ENCODE measurements at regions not wholly inside any gene's neighbourhood (a gene's known extent, or its start where the extent isn't known, plus 50 kb on each side); places are given as distances from the start of the nearest gene placed in this dataset.

DNA sequence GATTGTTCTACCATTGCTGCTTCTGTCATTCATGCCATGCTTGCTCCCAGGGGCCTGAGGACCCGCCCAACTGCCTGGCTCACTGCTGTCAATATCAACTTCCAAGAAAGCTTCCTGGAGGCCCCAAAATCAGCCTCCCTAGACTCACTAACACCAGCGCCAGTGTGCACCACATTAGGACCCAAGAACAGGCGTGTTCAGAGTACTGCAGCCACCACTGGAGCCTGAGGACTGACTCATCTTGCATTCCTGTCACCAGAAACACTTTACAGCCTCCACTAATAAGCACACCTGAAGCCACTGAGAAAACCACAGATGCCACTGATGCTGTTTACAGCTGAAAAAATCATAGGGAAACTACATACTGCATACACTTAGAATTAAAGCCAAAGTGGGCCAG, 1284.3 kb downstream of the TYW1 start:
- no peak for DNase-seq (ENCODE audit: low read depth in 2 of 2)

DNA sequence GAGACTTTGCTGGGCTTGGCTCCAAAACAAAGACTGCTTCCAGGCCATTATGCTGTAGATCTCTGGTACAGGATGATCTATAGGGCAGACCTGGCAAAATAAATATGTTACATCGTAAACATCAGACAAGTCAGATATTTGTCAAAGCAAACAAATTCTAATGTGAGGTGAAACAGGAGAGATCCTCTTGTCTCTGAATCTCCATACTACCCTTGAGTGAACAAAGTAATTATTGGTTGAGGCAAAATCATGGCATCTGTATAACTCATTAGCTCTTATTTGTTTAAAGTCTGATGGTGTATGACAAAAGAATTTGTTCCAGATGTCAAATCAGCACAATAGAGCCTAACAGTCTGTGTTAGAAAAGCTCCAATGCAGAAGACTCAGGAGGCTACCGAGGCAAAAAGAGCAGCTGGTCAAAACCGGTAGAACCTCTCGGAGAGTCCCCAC, 1291.5 kb downstream of the TYW1 start:
- no peak for DNase-seq (ENCODE audit: low read depth in 2 of 2)

DNA sequence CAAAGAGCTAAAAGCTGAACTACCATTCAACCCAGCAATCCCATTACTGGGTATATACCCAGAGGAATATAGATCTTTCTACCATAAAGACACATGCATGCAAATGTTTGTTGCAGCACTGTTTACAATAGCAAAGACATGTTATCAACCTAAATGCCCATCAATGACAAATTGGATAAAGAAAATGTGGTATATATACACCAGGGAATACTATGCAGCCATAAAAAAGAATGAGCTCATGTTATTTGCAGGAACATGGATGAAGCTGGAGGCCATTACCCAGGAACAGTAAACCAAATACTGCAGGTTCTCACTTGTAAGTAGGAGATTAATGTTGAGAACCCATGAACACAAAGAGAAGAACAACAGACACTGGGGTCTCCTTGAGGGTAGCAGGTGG, 1295.1 kb downstream of the TYW1 start:
- DNase-seq (ENCODE audit: low read depth in 2 of 2): no peak

DNA sequence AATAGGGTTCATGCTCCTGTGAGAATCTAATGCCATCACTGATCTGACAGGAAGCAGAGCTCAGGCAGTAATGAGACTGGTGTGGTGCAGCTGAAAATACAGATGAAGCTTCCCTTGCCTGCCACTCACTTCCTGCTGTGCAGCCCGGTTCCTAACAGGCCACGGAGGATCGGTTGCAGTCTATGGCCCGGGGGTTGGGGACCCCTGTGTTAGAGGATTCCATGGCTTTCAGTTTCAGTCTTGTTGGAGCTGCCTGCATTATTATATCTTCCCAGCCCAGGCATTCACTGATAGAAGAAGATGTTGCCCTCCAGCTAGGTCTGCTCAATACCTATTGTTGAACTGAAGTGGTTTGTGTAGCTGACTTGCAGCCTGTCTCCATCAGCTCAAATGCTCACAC, 1298.8 kb downstream of the TYW1 start:
- DNase-seq (ENCODE audit: low read depth in 2 of 2): no peak

DNA sequence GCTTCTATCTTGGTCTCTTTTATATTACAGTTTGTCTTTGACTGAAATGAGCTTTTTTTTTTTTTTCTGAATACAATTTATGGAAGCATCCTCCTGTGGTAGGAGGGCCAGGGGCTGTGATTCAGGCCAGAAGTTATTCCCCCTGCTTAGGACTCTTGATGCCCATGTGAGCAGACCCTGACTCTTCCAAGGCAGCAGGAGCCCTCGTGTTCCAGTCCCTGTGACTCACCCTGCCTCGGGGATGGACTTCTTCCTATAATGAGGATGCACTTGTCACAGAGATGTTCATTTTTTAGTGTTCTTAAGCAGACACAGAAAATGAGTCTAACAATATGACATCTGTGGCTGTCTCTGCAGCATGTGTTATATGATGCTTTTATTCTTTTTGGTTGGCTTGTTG, 1293.7 kb upstream of the AUTS2 start:
- DNase-seq (ENCODE audit: low read depth in 2 of 2): no peak

DNA sequence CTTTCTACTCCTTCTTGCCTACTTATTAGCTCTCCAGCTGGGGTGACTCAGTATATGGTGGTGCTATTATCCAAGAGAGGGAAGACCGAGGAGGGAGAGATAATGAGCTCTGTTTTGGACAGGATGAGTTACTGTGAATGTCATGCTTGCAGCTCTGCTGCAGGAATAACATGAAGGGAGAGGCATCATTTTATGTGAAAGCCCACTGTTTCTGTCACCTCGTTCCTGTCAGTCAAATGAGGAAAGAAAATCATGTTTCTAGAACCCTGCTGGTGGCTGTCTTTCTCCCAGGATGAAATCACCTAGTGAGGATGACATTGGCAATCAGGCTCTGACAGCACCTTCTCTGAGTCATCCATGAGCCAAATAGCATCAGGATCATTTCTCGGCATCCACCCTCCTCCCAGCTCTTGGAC, 1291.6 kb upstream of the AUTS2 start:
- no peak for DNase-seq (ENCODE audit: low read depth in 2 of 2)

DNA sequence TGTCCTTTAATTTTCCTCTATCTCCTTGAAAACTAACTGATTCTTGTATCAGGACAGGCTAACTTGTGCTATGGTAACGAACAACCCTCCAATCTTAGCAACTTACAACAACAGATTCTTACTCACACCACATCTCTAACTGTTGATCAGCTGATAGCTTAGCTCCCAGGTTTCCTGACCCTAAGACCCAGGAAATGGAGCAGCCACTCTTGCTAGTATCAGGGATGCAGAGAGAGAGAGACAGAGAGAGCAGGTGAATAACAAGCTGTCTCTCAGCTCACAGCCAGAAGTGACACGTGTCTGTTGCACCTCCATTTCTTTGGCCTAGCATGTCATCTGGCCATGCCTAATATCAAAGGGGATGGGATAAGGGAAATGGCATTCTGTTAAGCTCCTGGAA, 1289.0 kb upstream of the AUTS2 start:
- no peak for DNase-seq (ENCODE audit: low read depth in 2 of 2)

DNA sequence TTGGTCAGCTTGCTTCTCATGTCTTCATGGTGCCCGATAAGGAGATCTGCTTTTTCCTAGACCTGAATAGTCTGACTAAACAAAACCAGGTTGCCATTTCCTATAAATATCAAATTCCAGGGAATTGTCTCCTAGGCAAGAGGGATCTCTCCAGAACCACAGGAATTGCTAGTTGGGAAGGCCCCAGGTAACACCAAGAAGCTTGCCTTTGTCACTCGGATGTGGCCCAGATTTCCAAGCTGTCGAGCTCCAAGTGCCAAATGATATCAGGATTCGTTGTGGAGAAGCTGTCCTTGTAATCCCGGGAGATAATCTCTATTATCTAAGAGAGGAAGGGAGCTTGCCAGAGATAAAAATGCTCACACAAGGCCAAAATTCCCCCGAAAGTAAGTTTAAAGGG, 1288.5 kb upstream of the AUTS2 start:
- no peak for DNase-seq (ENCODE audit: low read depth in 2 of 2)

DNA sequence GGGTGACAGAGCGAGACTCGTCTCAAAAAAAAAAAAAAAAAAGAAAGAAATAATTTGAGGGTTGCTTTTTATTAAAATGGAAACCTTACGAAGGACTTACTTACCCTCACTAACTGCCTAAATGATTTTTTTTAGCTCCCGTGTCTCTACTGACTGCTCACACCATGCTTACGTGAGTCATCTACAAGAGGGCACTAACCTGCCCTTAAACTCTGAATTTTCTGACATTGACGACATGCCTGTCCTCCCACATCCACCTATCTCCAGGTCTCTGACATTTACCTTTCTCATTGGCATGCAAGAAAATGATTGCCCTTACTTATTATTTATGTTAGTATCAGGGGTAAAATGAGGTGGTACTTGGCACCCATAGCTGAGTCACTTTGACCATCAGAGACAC, 1286.3 kb upstream of the AUTS2 start:
- no peak for DNase-seq (ENCODE audit: low read depth in 2 of 2)

DNA sequence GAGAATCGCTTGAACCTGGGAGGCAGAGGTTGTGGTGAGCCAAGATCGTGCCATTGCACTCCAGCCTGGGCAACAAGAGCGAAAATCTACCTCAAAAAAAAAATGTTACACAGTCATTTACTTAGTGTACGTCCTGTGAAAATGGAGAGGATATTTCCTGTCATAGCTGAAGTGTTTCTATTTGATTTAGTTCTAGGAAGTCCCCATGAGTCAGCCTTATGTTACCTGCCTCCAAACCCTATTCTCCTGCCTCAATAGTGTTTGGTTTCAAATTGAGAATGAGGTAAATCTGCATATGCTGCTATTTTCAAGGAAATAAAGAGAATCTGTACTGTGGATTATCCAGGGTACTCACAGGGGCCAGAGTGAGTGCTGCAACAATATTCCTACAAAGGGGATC, 1284.5 kb upstream of the AUTS2 start:
- DNase-seq (ENCODE audit: low read depth in 2 of 2): no peak

DNA sequence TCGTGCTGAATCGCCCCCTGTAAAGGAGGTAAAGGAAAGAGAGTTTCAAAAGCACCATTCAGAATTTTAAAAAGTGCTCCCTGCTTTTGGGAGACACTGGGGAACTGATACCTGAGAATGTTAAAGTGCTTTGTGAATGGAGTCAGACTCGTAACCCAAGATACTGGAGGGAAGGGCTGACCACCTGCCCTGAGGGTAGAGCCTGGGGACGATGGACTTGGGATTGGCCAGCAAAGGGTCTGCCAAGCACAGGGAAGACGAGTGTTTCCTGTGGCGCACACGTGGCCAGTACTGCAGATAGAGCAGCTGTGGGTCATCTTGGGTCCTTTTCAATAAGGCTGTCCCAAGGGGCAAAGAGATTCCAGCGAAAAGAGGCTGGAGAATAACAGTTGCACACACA, 1284.1 kb upstream of the AUTS2 start:
- no peak for DNase-seq (ENCODE audit: low read depth in 2 of 2)

DNA sequence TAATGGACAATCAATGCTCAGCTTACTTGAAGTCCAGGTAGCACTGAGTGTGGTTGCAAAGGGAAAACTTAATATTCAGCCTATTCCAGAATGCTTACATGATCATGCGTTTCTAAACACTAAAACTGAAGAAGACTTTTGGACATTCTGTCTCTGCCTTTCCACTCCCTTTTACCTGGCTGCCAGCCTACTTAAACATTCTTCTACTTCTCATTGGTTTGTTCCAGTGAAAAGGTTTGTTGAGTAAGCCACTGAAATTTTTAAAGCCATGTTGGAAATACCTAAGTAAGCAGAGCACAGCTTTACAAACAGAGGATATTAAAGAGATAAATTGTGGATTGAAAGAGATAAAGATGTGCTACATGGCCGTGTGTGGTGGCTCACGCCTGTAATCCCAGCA, 1280.8 kb upstream of the AUTS2 start:
- no peak for DNase-seq (ENCODE audit: low read depth in 2 of 2)

DNA sequence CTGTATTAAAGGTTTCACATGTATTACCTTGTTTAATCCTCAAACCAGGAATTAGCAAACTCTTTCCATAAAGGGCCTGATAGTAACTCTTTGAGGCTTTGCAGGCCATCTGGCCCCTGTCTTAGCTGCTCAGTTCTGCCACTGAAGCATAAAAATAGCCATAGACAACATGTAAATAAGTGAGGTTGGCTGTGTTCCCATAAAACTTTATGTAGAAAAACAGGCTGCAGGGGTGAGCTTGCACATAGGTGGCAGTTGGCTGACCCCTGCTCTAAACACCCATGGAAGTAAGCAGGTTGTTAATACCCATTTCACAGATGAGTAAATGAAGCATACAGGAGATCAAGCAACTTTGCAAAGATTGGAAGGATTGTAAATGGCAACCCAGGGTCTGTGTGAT, 1279.2 kb upstream of the AUTS2 start:
- no peak for DNase-seq (ENCODE audit: low read depth in 2 of 2)

DNA sequence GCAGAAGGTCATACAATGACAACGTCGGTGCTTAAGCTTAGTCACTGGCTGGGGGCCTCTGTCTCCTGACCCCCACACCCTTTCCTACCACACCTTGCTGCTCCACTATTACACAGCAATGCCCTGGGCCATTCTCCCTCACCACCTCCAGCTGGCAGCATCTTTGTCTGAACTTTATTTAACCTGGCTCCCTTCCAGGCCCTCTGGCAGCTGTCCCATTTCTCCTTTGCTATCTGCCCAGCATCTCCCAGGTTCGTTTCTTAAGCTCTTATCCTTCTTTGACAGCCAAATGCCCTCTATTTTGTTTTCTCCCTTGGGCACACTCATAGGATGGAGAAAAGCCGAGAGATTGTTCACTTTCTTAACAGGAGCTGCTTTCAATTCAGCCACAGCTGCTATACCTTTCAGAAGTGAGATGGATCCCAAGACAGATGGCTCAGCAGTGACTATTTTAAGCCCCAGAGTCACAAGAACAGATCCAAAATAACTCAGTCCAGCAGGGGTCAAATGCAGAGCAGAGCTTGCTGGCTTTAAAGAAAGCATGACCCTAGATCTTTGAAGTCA, 1277.1 kb upstream of the AUTS2 start:
- no peak for DNase-seq (ENCODE audit: low read depth in 2 of 2)

DNA sequence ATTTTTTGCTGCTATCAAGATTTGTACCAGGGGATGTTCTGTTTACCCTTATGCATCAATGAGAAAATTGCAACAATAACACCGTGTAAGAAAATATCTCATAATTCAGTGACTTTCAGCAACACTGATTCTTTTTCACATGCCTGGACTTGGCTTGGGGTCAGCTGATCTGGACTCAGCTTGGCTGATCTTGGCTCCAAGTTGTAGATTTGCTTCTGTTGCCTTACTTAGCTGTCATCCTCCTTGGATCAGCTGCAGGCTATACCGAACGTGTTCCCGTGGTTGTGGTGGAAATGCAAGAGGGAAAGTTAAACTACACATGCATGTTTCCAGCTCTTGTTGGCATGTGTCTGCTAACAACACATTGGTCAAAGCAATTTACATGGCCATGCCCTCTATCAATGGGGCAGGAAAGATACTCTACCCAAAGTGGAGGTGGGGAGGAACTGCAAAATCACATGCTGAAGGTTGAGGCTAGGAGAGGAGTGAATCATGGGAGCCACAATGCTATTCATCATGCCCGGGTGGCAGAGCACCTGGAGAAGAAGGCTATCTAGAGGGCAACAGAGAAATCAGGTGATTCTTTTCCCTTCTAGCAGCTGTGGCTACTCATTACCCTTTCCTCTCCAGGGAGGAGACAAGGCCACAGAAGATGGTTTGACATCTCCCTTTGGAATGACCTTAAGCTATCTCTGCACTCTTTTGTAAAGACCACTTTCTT, 1276.3 kb upstream of the AUTS2 start:
- no peak for DNase-seq (ENCODE audit: low read depth in 2 of 2)

DNA sequence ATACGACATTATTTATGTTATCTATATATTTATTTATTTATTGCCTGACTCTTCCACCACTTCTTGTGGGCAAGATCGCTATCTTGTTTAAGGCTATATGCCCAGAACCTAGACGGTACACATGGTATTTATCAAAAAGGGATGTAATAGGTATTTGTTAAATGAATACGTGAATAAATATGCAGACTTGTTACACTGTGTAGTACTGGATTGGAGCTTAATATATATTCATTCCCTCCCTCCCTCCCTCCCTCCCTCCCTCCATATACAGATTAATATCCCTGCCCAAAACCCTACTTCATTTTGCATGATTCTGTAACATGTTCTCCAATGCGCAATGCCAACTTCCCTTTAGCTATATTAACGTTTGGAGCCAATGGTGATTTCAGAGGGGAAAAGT, 1273.7 kb upstream of the AUTS2 start:
- DNase-seq (ENCODE audit: low read depth in 2 of 2): no peak

DNA sequence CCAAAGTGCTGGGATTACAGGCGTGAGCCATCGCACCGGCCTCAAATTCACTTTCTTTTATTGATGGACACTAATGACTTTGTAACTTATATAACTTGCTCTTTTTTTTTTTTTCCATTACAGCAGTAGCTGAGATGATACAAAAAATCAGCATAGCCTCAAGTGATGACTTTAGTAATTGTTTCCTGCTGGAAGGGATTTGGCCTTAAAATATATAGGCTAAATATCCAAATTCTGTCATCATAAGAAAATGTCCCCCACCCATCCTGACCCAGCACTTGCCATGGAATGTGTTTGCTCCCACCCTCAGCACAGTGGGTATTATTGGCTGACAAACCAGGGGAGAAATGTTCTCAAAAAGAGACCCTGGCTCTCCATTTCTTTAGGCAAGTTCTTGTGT, 1264.1 kb upstream of the AUTS2 start:
- DNase-seq (ENCODE audit: low read depth in 2 of 2): no peak

DNA sequence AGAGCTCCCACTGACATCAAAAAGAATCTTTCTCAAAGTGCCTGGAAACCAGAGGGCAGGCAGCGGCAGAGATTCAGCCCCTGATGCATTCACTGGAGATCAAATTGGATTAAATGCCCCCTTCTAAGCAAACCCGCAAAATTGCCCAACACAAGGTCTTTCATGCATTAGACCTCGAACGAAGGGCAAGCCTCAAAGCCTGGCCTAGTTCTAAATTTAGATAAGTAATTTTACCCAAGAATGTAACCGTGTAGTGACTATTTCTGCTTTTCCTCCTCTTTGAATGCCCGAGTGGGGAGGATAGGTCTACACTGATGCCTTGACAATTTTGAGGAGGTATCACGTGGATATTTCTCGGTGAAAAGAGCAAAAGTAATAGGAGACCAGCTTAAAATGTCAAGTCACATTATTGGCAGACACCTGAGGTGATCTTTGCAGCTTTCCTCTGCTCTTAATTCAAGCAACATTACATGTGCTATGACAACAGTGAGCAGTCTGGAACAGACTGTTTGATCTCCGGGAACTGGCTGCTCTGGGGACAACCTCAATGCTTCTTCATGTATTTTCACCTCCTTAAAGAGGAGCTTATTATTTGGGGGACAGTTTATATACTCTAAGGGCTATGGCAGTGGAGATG, 1263.5 kb upstream of the AUTS2 start:
- no peak for DNase-seq (ENCODE audit: low read depth in 2 of 2)

DNA sequence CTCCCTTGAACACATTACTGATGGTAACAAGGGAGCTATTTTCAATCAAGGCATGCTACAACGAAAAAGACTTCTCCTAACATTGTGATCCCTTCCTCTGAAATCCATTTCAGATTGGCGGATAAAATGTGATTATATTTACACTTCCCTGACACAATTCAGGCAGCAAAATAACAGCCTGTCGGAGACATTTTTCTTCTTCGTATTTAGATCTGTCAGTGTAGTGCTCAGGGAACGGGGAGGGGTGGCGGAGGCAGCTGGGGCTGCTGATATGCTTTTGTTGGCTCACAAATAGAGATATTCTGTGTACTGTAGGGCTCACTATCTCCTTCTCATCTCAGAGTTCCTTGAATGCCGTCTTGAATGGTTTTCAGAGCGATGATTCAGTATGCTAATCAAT, 1261.7 kb upstream of the AUTS2 start:
- DNase-seq (ENCODE audit: low read depth in 2 of 2): no peak

DNA sequence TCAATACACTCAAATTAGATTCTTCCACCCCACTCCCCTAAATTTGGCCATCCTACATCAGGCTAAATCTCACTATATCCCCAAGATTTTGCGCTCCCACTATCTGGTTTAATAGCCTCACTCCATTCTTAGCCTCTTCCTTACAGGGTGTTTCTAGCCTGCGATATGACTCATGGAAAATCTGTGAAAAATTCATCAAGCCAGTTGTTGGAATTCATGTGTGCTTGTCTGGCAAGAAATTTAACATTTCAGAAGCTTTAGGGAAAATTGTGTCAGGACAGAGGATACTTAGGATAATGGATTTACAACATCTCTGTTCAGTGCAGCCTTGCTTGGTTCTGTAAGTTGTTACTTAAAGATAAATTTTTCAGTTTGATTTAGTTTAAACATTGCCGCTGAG, 1249.9 kb upstream of the AUTS2 start:
- no peak for DNase-seq (ENCODE audit: low read depth in 2 of 2)

DNA sequence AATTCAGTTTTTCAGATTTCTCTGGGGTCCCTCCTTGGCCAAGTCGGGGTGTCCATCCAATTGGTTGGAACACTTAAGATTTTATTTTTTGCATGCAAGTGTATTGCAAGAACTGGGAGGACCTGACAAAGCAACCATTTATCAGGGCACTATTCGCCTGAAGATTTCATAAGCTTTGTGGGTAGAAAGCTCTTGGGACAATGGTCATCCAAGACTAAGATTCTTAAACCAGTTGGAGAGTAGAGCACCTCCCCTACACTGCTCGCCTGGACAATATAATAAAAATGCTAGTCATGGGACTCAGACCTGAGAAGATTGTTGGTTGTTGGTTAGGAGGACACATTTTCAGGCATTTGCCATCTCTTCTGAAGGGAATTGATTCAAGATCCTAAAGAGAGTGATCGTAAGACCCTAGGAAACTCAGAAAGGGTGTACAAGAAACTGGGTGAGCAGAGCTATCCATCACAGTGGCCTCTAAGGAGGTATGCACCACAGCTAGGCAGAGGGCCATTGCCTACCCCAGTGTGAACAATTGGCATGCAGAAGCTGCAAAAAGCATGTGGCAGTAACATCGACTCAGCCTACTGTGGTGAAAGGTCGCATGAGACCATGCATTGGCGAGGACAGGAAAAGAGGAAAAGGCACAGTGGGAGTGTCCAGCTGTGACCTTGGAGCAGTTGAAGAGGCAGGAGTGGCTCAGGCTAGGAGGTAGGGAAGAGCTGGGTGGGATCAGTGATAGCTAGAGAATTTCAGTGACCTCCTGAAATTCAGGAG, 1235.3 kb upstream of the AUTS2 start:
- DNase-seq (ENCODE audit: low read depth in 2 of 2): no peak

DNA sequence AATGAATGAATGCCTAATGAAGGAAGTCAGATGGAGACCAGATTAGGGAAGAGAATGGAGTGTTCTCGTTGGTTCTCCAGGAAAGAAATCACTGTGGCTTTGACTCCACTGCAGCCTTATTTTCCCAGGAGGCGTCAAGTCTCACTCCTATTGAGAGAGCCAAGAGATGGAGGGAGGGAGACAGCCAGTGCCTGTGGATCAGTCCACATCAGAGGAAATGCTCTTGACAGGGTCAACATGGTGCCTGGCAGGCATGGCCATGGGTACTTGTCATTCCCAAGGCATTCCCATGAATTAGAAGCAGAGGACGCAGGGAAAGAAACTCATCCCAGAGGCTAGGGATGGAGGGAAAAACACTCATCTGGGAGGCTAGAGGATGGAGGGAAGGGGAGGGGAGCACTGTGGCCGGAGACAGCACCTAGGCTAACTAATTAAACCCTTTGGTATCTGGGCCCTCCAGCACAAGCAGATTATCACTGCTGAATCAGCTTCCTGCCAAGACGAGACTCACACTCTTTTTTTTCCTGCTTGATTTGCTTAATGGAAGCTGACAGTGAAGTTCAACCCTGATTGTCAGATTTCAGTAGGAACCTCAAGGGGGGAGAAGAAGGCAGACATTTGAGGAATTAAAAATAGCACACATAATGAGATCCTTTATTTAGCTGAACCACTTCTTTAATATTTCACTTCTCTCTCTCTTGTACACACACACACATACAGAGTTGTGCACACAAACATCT, 1233.2 kb upstream of the AUTS2 start:
- no peak for DNase-seq (ENCODE audit: low read depth in 2 of 2)
